H9 (cell line): ENCODE measurements at regions not wholly inside any gene's neighbourhood (a gene's known extent, or its start where the extent isn't known, plus 50 kb on each side); places are given as distances from the start of the nearest gene placed in this dataset.
"Not testable (repeated sequence)": the region's sequence is repeated elsewhere in the genome, so short reads cannot be mapped to it uniquely, and the experiment has no call there.

Experiments
- DNase-seq: peaks from one replicate; pipeline ENCODE4 v3.0.0-alpha.2; 2017
- H2AFZ ChIP-seq: one replicate; pipeline ENCODE4 v1.6.1; 2013; ENCODE audit warnings: mild to moderate bottlenecking, low read length, control low read depth, moderate library complexity
- H2AK5ac ChIP-seq: 2 replicates; pipeline ENCODE4 v1.6.1; 2013; ENCODE audit warnings: low read length, control low read depth, mixed read lengths; ENCODE audit not compliant: insufficient read length
- H2BK120ac ChIP-seq: one replicate; pipeline ENCODE4 v1.6.1; 2013; ENCODE audit warnings: low read depth, mild to moderate bottlenecking, low read length, control low read depth, inconsistent platforms; ENCODE audit not compliant: poor library complexity, severe bottlenecking
- H2BK12ac ChIP-seq: 2 replicates; pipeline ENCODE4 v1.6.1; 2013; ENCODE audit warnings: low read length, control low read depth, mixed read lengths, low read depth; ENCODE audit not compliant: insufficient read length
- H2BK15ac ChIP-seq: 2 replicates; pipeline ENCODE4 v1.6.1; 2013; ENCODE audit warnings: low read depth, low read length, control low read depth
- H2BK20ac ChIP-seq: one replicate; pipeline ENCODE4 v1.6.1; 2013; ENCODE audit warnings: low read depth, mild to moderate bottlenecking, low read length, control low read depth, inconsistent platforms; ENCODE audit not compliant: poor library complexity, severe bottlenecking
- H2BK5ac ChIP-seq: 2 replicates; pipeline ENCODE4 v1.6.1; 2013; ENCODE audit warnings: low read length, control low read depth, mixed read lengths; ENCODE audit not compliant: insufficient read length
- H3K14ac ChIP-seq: 2 replicates; pipeline ENCODE4 v1.6.1; 2013; ENCODE audit warnings: low read length, control low read depth; ENCODE audit not compliant: insufficient read depth
- H3K18ac ChIP-seq: 2 replicates; pipeline ENCODE4 v1.6.1; 2013; ENCODE audit warnings: low read depth, mild to moderate bottlenecking, mixed read lengths, low read length, control low read depth; ENCODE audit not compliant: insufficient read length
- H3K23ac ChIP-seq: 2 replicates; pipeline ENCODE4 v1.6.1; 2013; ENCODE audit warnings: low read length, control low read depth, mixed read lengths, low read depth; ENCODE audit not compliant: insufficient read length
- H3K23me2 ChIP-seq: 2 replicates; pipeline ENCODE4 v1.6.1; 2013; ENCODE audit warnings: low read depth, mild to moderate bottlenecking, mixed read lengths, low read length, control low read depth; ENCODE audit not compliant: insufficient read length, poor library complexity, severe bottlenecking
- H3K27ac ChIP-seq: 2 replicates; pipeline ENCODE4 v1.5.1; 2013; ENCODE audit warnings: low read length, control low read depth, mixed read lengths, low read depth; ENCODE audit not compliant: insufficient read length
- H3K27me3 ChIP-seq: 2 replicates; pipeline ENCODE4 v1.6.1; 2013; ENCODE audit warnings: low read length, control low read depth, inconsistent platforms; ENCODE audit not compliant: insufficient read depth
- H3K4ac ChIP-seq: 2 replicates; pipeline ENCODE4 v1.6.1; 2013; ENCODE audit warnings: low read depth, mild to moderate bottlenecking, control low read depth, inconsistent platforms, low read length, moderate library complexity
- H3K4me1 ChIP-seq: 2 replicates; pipeline ENCODE4 v1.6.1; 2013; ENCODE audit warnings: low read length, control low read depth, inconsistent platforms; ENCODE audit not compliant: insufficient read depth
- H3K4me2 ChIP-seq: 2 replicates; pipeline ENCODE4 v1.6.1; 2013; ENCODE audit warnings: low read length, control low read depth, mixed read lengths; ENCODE audit not compliant: insufficient read length, insufficient read depth
- H3K56ac ChIP-seq: 2 replicates; pipeline ENCODE4 v1.6.1; 2013; ENCODE audit warnings: low read depth, mild to moderate bottlenecking, mixed read lengths, low read length, control low read depth; ENCODE audit not compliant: insufficient read length
- H3K79me1 ChIP-seq: 2 replicates; pipeline ENCODE4 v1.6.1; 2013; ENCODE audit warnings: low read depth, mild to moderate bottlenecking, moderate library complexity, low read length, control low read depth, inconsistent platforms; ENCODE audit not compliant: insufficient read depth, poor library complexity, severe bottlenecking
- H3K79me2 ChIP-seq: 2 replicates; pipeline ENCODE4 v1.6.1; 2013; ENCODE audit warnings: low read length, control low read depth, inconsistent platforms; ENCODE audit not compliant: insufficient read depth
- H3K9ac ChIP-seq: 2 replicates; pipeline ENCODE4 v1.6.1; 2013; ENCODE audit warnings: low read length, control low read depth, mixed read lengths; ENCODE audit not compliant: insufficient read length; ENCODE audit errors: extremely low read depth
- H3K9me3 ChIP-seq: one replicate; pipeline ENCODE4 v1.6.1; 2013; ENCODE audit warnings: low read depth, low read length, inconsistent platforms; ENCODE audit not compliant: control insufficient read depth
- H3T11ph ChIP-seq: one replicate; pipeline ENCODE4 v1.6.1; 2013; ENCODE audit warnings: mild to moderate bottlenecking, low read length, control low read depth, inconsistent platforms
- H4K20me1 ChIP-seq: one replicate; pipeline ENCODE4 v1.6.1; 2013; ENCODE audit not compliant: control insufficient read depth, insufficient read length, insufficient read depth
- H4K5ac ChIP-seq: 2 replicates; pipeline ENCODE4 v1.6.1; 2013; ENCODE audit warnings: low read depth, mild to moderate bottlenecking, mixed read lengths, low read length, control low read depth; ENCODE audit not compliant: insufficient read length
- H4K8ac ChIP-seq: replicated peaks from 2 replicates; pipeline ENCODE4 v1.6.1; 2013; ENCODE audit warnings: low read length, control low read depth, mixed read lengths, low read depth; ENCODE audit not compliant: insufficient read length
- H4K91ac ChIP-seq: 2 replicates; pipeline ENCODE4 v1.6.1; 2013; ENCODE audit warnings: low read depth, mild to moderate bottlenecking, moderate library complexity, mixed read lengths, low read length, control low read depth; ENCODE audit not compliant: insufficient read length
- H3K27ac Mint-ChIP-seq, 3 experiments: 2 replicates in 2 of 3; 3 replicates in 1 of 3; pipeline ENCODE4 v1.8.0; 2020 to 2021; ENCODE audit warnings: mixed read lengths in 3 of 3, mild to moderate bottlenecking in 1 of 3, moderate library complexity in 1 of 3
- H3K27me3 Mint-ChIP-seq: 2 replicates; pipeline ENCODE4 v1.8.0; 2021; ENCODE audit warnings: low read depth, mild to moderate bottlenecking, moderate library complexity, mixed read lengths
- H3K36me3 Mint-ChIP-seq, 3 experiments: 2 replicates in 2 of 3; 3 replicates in 1 of 3; pipeline ENCODE4 v1.8.0; 2020 to 2021; ENCODE audit warnings: low read depth in 3 of 3, mixed read lengths in 3 of 3; ENCODE audit not compliant: insufficient read depth in 1 of 3
- H3K4me1 Mint-ChIP-seq, 2 experiments: 2 replicates each; pipeline ENCODE4 v1.8.0; 2020; ENCODE audit warnings: mixed read lengths in 2 of 2
- H3K4me3 Mint-ChIP-seq, 2 experiments: 2 replicates in 1 of 2; 3 replicates in 1 of 2; pipeline ENCODE4 v1.8.0; 2020 to 2021; ENCODE audit warnings: mild to moderate bottlenecking in 2 of 2, mixed read lengths in 2 of 2, moderate library complexity in 1 of 2
- H3K9me3 Mint-ChIP-seq, 2 experiments: 2 replicates in 1 of 2; 3 replicates in 1 of 2; pipeline ENCODE4 v1.8.0; 2020; ENCODE audit warnings: mild to moderate bottlenecking in 2 of 2, mixed read lengths in 2 of 2, moderate library complexity in 1 of 2
- WGBS: extraction: QIAGEN DNeasy Blood & Tissue Kit; methylation state at CpG from one replicate; pipeline ENCODE4 v1.1.7; 2013; ENCODE audit warnings: missing lambda C conversion rate, low lambda C conversion rate, mixed read lengths; ENCODE audit not compliant: insufficient read length; ENCODE audit errors: extremely low coverage; 5-methylcytosine and 5-hydroxymethylcytosine counted together

DNA sequence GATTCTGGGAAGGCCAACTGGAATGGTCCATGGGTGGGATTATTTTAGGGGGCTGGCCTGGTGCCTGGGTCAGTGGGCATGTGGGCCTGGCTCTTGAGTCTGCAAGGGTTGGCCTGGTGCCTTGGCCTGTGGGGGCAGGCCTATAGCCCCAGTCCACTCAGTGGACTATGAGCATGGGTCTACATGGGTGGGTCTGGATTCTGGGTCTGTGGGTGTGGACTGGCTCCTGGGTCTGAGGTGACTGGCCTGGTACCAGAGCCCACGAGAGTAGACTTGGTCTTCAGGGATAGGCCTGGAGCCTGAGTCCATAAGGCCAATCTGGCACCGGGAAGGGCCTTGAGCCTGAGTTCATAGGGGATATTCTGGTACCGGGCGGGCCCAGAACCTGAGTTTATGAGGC lies 361.6 kb upstream of the SPATA31A3 start:
- not testable (repeated sequence) for H2BK120ac ChIP-seq, H4K20me1 ChIP-seq, H3K4me1 Mint-ChIP-seq, H4K91ac ChIP-seq, H2BK5ac ChIP-seq, H3K9me3 ChIP-seq, H3K27ac ChIP-seq, H2BK20ac ChIP-seq, H3K23ac ChIP-seq, H3K4me1 ChIP-seq, DNase-seq, H3K23me2 ChIP-seq, H3K27ac Mint-ChIP-seq, H3K79me2 ChIP-seq, H3K56ac ChIP-seq, H3K27me3 Mint-ChIP-seq, H3K14ac ChIP-seq, H3K4ac ChIP-seq, H3K36me3 Mint-ChIP-seq, H4K8ac ChIP-seq, H3K9me3 Mint-ChIP-seq, H3K79me1 ChIP-seq, H2AFZ ChIP-seq, H3K9ac ChIP-seq, H3K27me3 ChIP-seq, H4K5ac ChIP-seq, H2BK12ac ChIP-seq, H2BK15ac ChIP-seq, H2AK5ac ChIP-seq, H3K4me3 Mint-ChIP-seq, H3T11ph ChIP-seq, H3K18ac ChIP-seq, H3K4me2 ChIP-seq
- WGBS = no CpG with 5 or more reads among the region's 4 CpGs

DNA sequence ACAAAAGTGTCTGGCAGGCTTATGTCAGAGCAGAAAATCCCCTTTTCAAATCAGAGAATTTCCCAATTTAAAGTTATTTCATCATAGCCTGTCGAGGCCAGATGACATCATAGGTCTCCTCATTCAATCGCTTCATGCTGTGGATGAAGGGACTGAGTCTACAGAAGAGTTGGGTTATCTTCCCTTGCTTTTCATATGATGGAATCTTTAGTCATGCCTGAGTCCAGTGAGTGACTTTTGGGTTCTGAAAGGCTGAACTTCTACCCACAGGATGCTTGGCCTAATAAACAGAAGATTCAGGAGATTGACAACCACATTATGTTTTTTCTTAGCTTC lies 357.0 kb upstream of the SPATA31A3 start:
- DNase-seq, H3K4ac ChIP-seq, H4K5ac ChIP-seq, H3K14ac ChIP-seq, H2BK5ac ChIP-seq, H2BK120ac ChIP-seq, H3K4me1 ChIP-seq, H2BK15ac ChIP-seq, H4K20me1 ChIP-seq, H3K27me3 ChIP-seq, H3K18ac ChIP-seq, H3K27ac ChIP-seq, H3K4me2 ChIP-seq, H3K23ac ChIP-seq, H3K23me2 ChIP-seq, H2BK20ac ChIP-seq, H3K9ac ChIP-seq, H2AFZ ChIP-seq, H3K56ac ChIP-seq, H3K9me3 Mint-ChIP-seq, H2AK5ac ChIP-seq, H3K9me3 ChIP-seq, H3K4me3 Mint-ChIP-seq, H3K79me1 ChIP-seq, H2BK12ac ChIP-seq, H3K27me3 Mint-ChIP-seq, H4K91ac ChIP-seq, H3K79me2 ChIP-seq, H3K4me1 Mint-ChIP-seq, H4K8ac ChIP-seq, H3K27ac Mint-ChIP-seq, H3T11ph ChIP-seq, H3K36me3 Mint-ChIP-seq: not testable (repeated sequence)
- no CpG with 5 or more reads among the region's 2 CpGs for WGBS
